Memory B cell (primary cell): ENCODE measurements at regions not wholly inside any gene's neighbourhood (a gene's known extent, or its start where the extent isn't known, plus 50 kb on each side); places are given as distances from the start of the nearest gene placed in this dataset.
"Not testable (repeated sequence)": the region's sequence is repeated elsewhere in the genome, so short reads cannot be mapped to it uniquely, and the experiment has no call there.

ENCODE experiments used
- ATAC-seq: fragments of 150-1000 bp; cut with Tn5 transposase; 2 replicates; pipeline ENCODE4 v1.10.0; 2021; ENCODE audit warnings: low read depth, mild to moderate bottlenecking, moderate library complexity
- DNase-seq, 2 donors: peaks; one replicate each; pipeline ENCODE4 v3.0.0; 2022; ENCODE audit warnings: low spot score in 2 of 2
- H3K27ac Mint-ChIP-seq: one replicate; pipeline ENCODE4 v1.8.0; 2022; ENCODE audit warnings: mild to moderate bottlenecking, moderate library complexity, mixed read lengths
- H3K27me3 Mint-ChIP-seq: one replicate; pipeline ENCODE4 v1.8.0; 2022; ENCODE audit warnings: mixed read lengths
- H3K36me3 Mint-ChIP-seq: one replicate; pipeline ENCODE4 v1.8.0; 2022; ENCODE audit warnings: mild to moderate bottlenecking, mixed read lengths
- H3K4me1 Mint-ChIP-seq: one replicate; pipeline ENCODE4 v1.8.0; 2022; ENCODE audit warnings: mixed read lengths
- H3K4me3 Mint-ChIP-seq: one replicate; pipeline ENCODE4 v1.8.0; 2022; ENCODE audit warnings: mild to moderate bottlenecking, moderate library complexity, mixed read lengths
- H3K9me3 Mint-ChIP-seq: one replicate; pipeline ENCODE4 v1.8.0; 2022; ENCODE audit warnings: mixed read lengths

DNA sequence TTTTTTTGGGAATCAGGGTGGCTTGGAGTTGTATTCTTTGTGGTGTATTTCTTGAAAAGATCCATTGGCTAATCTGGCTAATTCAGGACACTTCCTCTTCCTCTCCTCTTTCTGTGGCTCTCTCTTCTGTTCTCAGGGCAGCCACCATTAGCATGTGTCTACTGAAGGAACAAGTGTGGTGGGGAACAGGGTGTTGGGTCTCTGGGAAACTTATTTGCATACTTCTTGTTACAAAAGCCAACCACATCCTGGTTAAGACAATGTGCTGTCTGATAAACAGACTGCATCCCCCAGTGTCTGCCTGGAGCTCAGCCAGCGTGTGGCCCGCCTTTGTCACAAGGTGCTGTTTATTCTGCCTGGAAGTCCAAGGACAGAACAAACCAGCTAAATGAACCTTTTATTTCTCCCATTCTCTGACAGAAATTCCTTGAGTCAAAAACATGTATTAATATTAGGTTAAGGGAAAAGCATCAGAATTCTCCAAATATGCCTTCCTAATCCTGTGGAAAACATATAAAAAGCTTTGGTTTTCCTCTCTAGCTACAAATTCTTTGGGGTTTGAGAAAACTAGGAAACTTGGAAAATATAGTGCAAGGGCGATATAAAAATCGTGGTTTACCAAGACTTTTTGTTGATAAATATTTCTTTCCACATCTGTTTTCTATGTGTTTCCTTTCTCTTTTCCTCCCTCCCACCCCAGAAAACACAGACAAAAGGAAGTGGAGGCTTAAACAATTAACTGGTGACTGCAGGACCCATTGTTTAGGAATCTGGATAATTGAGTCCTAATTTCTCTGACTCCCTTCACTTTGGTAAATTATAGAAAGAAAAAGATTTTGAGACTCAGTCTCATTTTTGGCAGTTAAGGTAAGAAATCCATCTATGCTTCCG lies 203.6 kb downstream of the SPRY1 start:
- ATAC-seq (peak; percentile 98), DNase-seq (peak; percentile 24 to 37)
- peaks cover 11% of the 10 kb centered on the region for H3K4me1 Mint-ChIP-seq
- H3K27ac Mint-ChIP-seq = no peak overlapping the region
- no peaks in the 10 kb centered on the region for H3K36me3 Mint-ChIP-seq
- H3K27me3 Mint-ChIP-seq = no peaks in the 10 kb centered on the region
- H3K4me3 Mint-ChIP-seq = peak overlapping the region; percentile 15
- H3K9me3 Mint-ChIP-seq = no peaks in the 10 kb centered on the region

- H3K4me3 Mint-ChIP-seq = no peak overlapping the region
- no peaks in the 10 kb centered on the region for H3K36me3 Mint-ChIP-seq
- no peaks in the 10 kb centered on the region for H3K27me3 Mint-ChIP-seq
- H3K4me1 Mint-ChIP-seq = peaks cover 17% of the 10 kb centered on the region
- no peak for DNase-seq
- ATAC-seq = no peak
- H3K27ac Mint-ChIP-seq = no peak overlapping the region
- no peaks in the 10 kb centered on the region for H3K9me3 Mint-ChIP-seq
Measured at GRCh38 chr4:123600987-123601904, 204.7 kb downstream of the SPRY1 start.

GRCh38 chr4:123602007-123602406 lies 205.4 kb downstream of the SPRY1 start:
- H3K27me3 Mint-ChIP-seq = no peaks in the 10 kb centered on the region
- peaks cover 22% of the 10 kb centered on the region for H3K4me1 Mint-ChIP-seq
- no peaks in the 10 kb centered on the region for H3K9me3 Mint-ChIP-seq
- no peak overlapping the region for H3K4me3 Mint-ChIP-seq
- ATAC-seq = no peak
- H3K27ac Mint-ChIP-seq = no peak overlapping the region
- H3K36me3 Mint-ChIP-seq = no peaks in the 10 kb centered on the region
- DNase-seq = no peak

DNA sequence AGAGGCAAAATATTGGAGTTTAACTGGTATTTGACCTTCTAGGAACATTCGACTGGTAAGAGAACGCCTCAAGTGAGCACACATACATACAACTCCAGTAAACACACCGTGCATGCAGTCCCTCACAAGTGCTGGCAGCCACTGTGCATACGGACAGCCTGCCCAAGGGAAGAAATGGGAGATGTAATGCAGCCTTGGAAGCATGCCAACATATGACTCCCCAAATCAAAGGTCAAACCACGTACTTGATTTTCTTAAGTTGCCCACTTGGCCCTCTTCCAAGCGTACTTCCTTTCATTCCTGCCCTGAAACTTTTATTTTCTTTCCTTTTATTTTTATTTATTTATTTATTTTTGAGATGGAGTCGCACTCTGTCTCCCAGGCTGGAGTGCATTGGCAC lies 206.6 kb downstream of the SPRY1 start:
- no peak for DNase-seq
- no peaks in the 10 kb centered on the region for H3K9me3 Mint-ChIP-seq
- no peaks in the 10 kb centered on the region for H3K27me3 Mint-ChIP-seq
- H3K36me3 Mint-ChIP-seq = no peaks in the 10 kb centered on the region
- H3K4me1 Mint-ChIP-seq = peaks cover 26% of the 10 kb centered on the region
- no peak for ATAC-seq
- H3K4me3 Mint-ChIP-seq = no peak overlapping the region
- H3K27ac Mint-ChIP-seq = no peak overlapping the region

GRCh38 chr4:123605797-123606196 lies 209.2 kb downstream of the SPRY1 start:
- H3K4me3 Mint-ChIP-seq, DNase-seq, H3K27me3 Mint-ChIP-seq, H3K36me3 Mint-ChIP-seq, H3K9me3 Mint-ChIP-seq, H3K27ac Mint-ChIP-seq: not testable (repeated sequence)
- peak; percentile 38 for ATAC-seq
- H3K4me1 Mint-ChIP-seq = peaks cover 16% of the 10 kb centered on the region

- Mint-ChIP-seq H3K4me3 (no peak overlapping the region), H3K27ac (peak overlapping the region; percentile 1)
Measured at GRCh38 chr4:123606336-123606735, 209.7 kb downstream of the SPRY1 start.

GRCh38 chr4:123606946-123607542 lies 210.4 kb downstream of the SPRY1 start:
- peaks cover 16% of the 10 kb centered on the region for H3K4me1 Mint-ChIP-seq
- ATAC-seq (no peak), DNase-seq (no peak)
- H3K27ac Mint-ChIP-seq = no peak overlapping the region
- no peaks in the 10 kb centered on the region for H3K36me3 Mint-ChIP-seq
- no peaks in the 10 kb centered on the region for H3K9me3 Mint-ChIP-seq
- no peak overlapping the region for H3K4me3 Mint-ChIP-seq
- H3K27me3 Mint-ChIP-seq = no peaks in the 10 kb centered on the region

More at GRCh38 chr4:123606336-123606735, 209.7 kb downstream of the SPRY1 start:
- no peak for ATAC-seq
- Mint-ChIP-seq H3K36me3 (no peaks in the 10 kb centered on the region), H3K9me3 (no peaks in the 10 kb centered on the region), H3K4me1 (peaks cover 16% of the 10 kb centered on the region), H3K27me3 (no peaks in the 10 kb centered on the region)
- no peak for DNase-seq

GRCh38 chr4:123609829-123610228 lies 213.2 kb downstream of the SPRY1 start:
- DNase-seq (no peak), ATAC-seq (no peak)
- Mint-ChIP-seq H3K36me3 (no peaks in the 10 kb centered on the region), H3K4me1 (peaks cover 16% of the 10 kb centered on the region), H3K27me3 (no peaks in the 10 kb centered on the region), H3K4me3 (no peak overlapping the region), H3K27ac (no peak overlapping the region), H3K9me3 (no peaks in the 10 kb centered on the region)

- Mint-ChIP-seq H3K27ac (no peak overlapping the region), H3K4me1 (peaks cover 6% of the 10 kb centered on the region), H3K9me3 (no peaks in the 10 kb centered on the region), H3K27me3 (no peaks in the 10 kb centered on the region), H3K4me3 (no peak overlapping the region), H3K36me3 (no peaks in the 10 kb centered on the region)
- no peak for ATAC-seq
- no peak for DNase-seq
Measured at GRCh38 chr4:123613586-123614344, 217.2 kb downstream of the SPRY1 start.

- DNase-seq (no peak), ATAC-seq (no peak)
- Mint-ChIP-seq H3K27ac (no peak overlapping the region), H3K4me1 (peaks cover 9% of the 10 kb centered on the region), H3K9me3 (no peaks in the 10 kb centered on the region), H3K4me3 (no peak overlapping the region), H3K27me3 (peaks cover 2% of the 10 kb centered on the region), H3K36me3 (no peaks in the 10 kb centered on the region)
Measured at GRCh38 chr4:123615901-123616300, 219.3 kb downstream of the SPRY1 start.

- H3K36me3 Mint-ChIP-seq = no peaks in the 10 kb centered on the region
- ATAC-seq (peak; percentile 90), DNase-seq (peak in 1 of 2 donors; percentile 3)
- peak overlapping the region; percentile 67 for H3K27ac Mint-ChIP-seq
- peaks cover 2% of the 10 kb centered on the region for H3K27me3 Mint-ChIP-seq
- peaks cover 9% of the 10 kb centered on the region for H3K4me1 Mint-ChIP-seq
- no peaks in the 10 kb centered on the region for H3K9me3 Mint-ChIP-seq
- H3K4me3 Mint-ChIP-seq = no peak overlapping the region
Measured at GRCh38 chr4:123616951-123617461, 220.4 kb downstream of the SPRY1 start.

DNA sequence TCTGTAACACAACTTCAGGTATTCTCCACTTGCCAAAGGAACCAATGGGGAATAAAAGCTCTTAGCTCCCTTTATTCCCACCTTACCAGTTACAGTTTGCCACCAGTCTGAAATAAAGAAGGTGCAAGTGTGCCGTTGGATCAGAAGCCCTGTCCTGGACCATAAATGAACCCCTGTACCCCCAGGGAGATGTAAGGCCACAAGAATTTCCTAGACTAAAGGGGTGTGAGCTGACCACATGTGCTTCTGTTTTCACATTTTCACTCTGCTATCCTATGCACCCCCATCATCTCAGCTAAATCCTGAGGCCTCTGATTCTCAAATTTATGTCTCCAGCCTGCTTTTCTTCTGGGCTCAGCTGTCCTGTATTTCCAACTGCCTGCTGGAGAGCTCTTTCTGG lies 221.2 kb downstream of the SPRY1 start:
- Mint-ChIP-seq H3K4me1 (peaks cover 9% of the 10 kb centered on the region), H3K9me3 (no peaks in the 10 kb centered on the region), H3K4me3 (no peak overlapping the region), H3K36me3 (no peaks in the 10 kb centered on the region), H3K27ac (peak overlapping the region; percentile 67), H3K27me3 (peaks cover 4% of the 10 kb centered on the region)
- no peak for DNase-seq
- ATAC-seq = no peak

DNA sequence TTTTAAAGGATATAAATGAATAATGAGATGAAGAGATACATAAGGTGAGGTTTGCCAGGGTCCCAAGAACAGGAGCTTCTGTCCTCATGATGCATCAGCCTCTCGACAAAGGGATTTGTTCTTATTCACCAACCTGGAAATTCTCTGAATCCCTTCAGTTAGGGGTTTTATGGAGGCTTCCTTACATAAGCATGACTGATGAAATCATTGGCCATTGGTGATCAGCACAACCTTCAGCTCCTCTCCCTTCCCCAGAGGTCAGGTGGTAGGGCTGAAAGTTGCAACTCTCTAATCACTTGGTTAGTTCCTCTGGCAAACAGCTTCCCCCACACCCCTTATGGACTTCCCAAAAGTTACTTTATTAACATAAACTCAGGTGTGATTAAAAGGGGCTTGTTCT lies 222.0 kb downstream of the SPRY1 start:
- H3K4me1 Mint-ChIP-seq = peaks cover 9% of the 10 kb centered on the region

More for the DNA sequence above, 222.0 kb downstream of the SPRY1 start:
- no peak for ATAC-seq
- DNase-seq = no peak
- Mint-ChIP-seq H3K4me3 (no peak overlapping the region), H3K27ac (no peak overlapping the region), H3K9me3 (no peaks in the 10 kb centered on the region), H3K36me3 (no peaks in the 10 kb centered on the region), H3K27me3 (peaks cover 4% of the 10 kb centered on the region)
